ENCODE measurements at regions not wholly inside any gene's neighbourhood (a gene's known extent, or its start where the extent isn't known, plus 50 kb on each side); places are given as distances from the start of the nearest gene placed in this dataset.
A peak's percentile ranks its signal among the peaks of the same experiment; 100 is the strongest.
"Not testable (repeated sequence)": the region's sequence is repeated elsewhere in the genome, so short reads cannot be mapped to it uniquely, and the experiment has no call there.

- no peak overlapping the region for H3K27ac ChIP-seq
- peak in 3 of 8 experiments; percentile 32 to 73 (median 36) for ATAC-seq (replicated peaks in 6 of 8)
- in situ Hi-C loops (cut with MboI; ENCODE audit: low pct_unique_long_range_greater_than_20kb in 2 of 9, low sequenced_read_pairs in 9 of 9, unreplicated experiment in 9 of 9), result loop anchor here in 3 of 9 experiments (25.0 kb wide), 1 partner anchor 770 kb away; no protein-coding TSS in a partner anchor
- H3K4me1 ChIP-seq (replicated peaks in 1 of 2), result peaks cover 14 to 21% of the 10 kb centered on the region in 2 donors
- H3K4me3 ChIP-seq, result no peak overlapping the region
- WGBS, 10 experiments, result 26 to 97% (median 78%) methylated on average over 2 to 6 of the region's 6 CpGs
These were observed 514.2 kb downstream of the SOX6 start for GRCh38 chr11:15841931-15842740.

- in situ Hi-C loops (cut with MboI; ENCODE audit: low pct_unique_long_range_greater_than_20kb in 2 of 9, low sequenced_read_pairs in 9 of 9, unreplicated experiment in 9 of 9), result loop anchor here in 3 of 9 experiments (25.0 kb wide), 1 partner anchor 769 kb away; no protein-coding TSS in a partner anchor
These were observed 513.0 kb downstream of the SOX6 start for GRCh38 chr11:15843309-15843872.

GRCh38 chr11:15845261-15845660, 511.1 kb downstream of the SOX6 start:
- H3K4me1 ChIP-seq (replicated peaks in 1 of 2), result peaks cover 14 to 21% of the 10 kb centered on the region in 2 donors
- H3K4me3 ChIP-seq, result no peak overlapping the region
- no peak overlapping the region for H3K27ac ChIP-seq
- in situ Hi-C loops (cut with MboI; ENCODE audit: low pct_unique_long_range_greater_than_20kb in 2 of 9, low sequenced_read_pairs in 9 of 9, unreplicated experiment in 9 of 9), result loop anchor here in 3 of 9 experiments (25.0 kb wide), 1 partner anchor 767 kb away; no protein-coding TSS in a partner anchor
- ATAC-seq (replicated peaks in 6 of 8), result peak in 1 of 8 experiments; percentile 51

More at GRCh38 chr11:15843309-15843872, 513.0 kb downstream of the SOX6 start:
- ATAC-seq (replicated peaks in 6 of 8), result peak in 6 of 8 experiments; percentile 39 to 78 (median 60)
- WGBS, 10 experiments, result 0 to 80% (median 50%) methylated on average over 1 to 4 of the region's 10 CpGs; no CpG with 5 or more reads in 4 of the 10 experiments
- H3K27ac ChIP-seq, result no peak overlapping the region
- no peak overlapping the region for H3K4me3 ChIP-seq
- peaks cover 14 to 21% of the 10 kb centered on the region in 2 donors for H3K4me1 ChIP-seq (replicated peaks in 1 of 2)

- no peak overlapping the region for H3K4me3 ChIP-seq
These were observed 507.6 kb downstream of the SOX6 start for GRCh38 chr11:15848631-15849168.

GRCh38 chr11:15849257-15849656, 507.1 kb downstream of the SOX6 start:
- Histone ChIP-seq H3K4me3 (no peak overlapping the region), H3K4me1 (replicated peaks in 1 of 2) (peaks cover 7 to 12% of the 10 kb centered on the region in 2 donors), H3K27ac (no peak overlapping the region)
- in situ Hi-C loops (cut with MboI; ENCODE audit: low pct_unique_long_range_greater_than_20kb in 2 of 9, low sequenced_read_pairs in 9 of 9, unreplicated experiment in 9 of 9), result loop anchor here in 3 of 9 experiments (25.0 kb wide), 1 partner anchor 763 kb away; no protein-coding TSS in a partner anchor
- peak in 1 of 8 experiments; percentile 40 for ATAC-seq (replicated peaks in 6 of 8)
- WGBS, 10 experiments, result 27 to 100% (median 75%) methylated on average over 1 to 4 of the region's 4 CpGs; no CpG with 5 or more reads in 2 of the 10 experiments

More at GRCh38 chr11:15848631-15849168, 507.6 kb downstream of the SOX6 start:
- no peak for ATAC-seq (replicated peaks in 6 of 8)
- no peak overlapping the region for H3K27ac ChIP-seq
- in situ Hi-C loops (cut with MboI; ENCODE audit: low pct_unique_long_range_greater_than_20kb in 2 of 9, low sequenced_read_pairs in 9 of 9, unreplicated experiment in 9 of 9), result loop anchor here in 3 of 9 experiments (25.0 kb wide), 1 partner anchor 764 kb away; no protein-coding TSS in a partner anchor
- whole genome bisulfite sequencing, 10 experiments, result 17 to 86% (median 76%) methylated on average over 1 to 2 of the region's 2 CpGs; no CpG with 5 or more reads in 2 of the 10 experiments
- H3K4me1 ChIP-seq (replicated peaks in 1 of 2), result peaks cover 13 to 18% of the 10 kb centered on the region in 2 donors

GRCh38 chr11:15850335-15850734, 506.0 kb downstream of the SOX6 start:
- H3K27ac ChIP-seq; in situ Hi-C loops (cut with MboI; ENCODE audit: low pct_unique_long_range_greater_than_20kb in 2 of 9, low sequenced_read_pairs in 9 of 9, unreplicated experiment in 9 of 9); H3K4me3 ChIP-seq; H3K4me1 ChIP-seq (replicated peaks in 1 of 2); ATAC-seq (replicated peaks in 6 of 8): not testable (repeated sequence)

- in situ Hi-C loops (cut with MboI; ENCODE audit: low pct_unique_long_range_greater_than_20kb in 2 of 9, low sequenced_read_pairs in 9 of 9, unreplicated experiment in 9 of 9), result no loop called here
- WGBS, 10 experiments, result 7 to 83% (median 47%) methylated on average over 1 to 5 of the region's 5 CpGs
- ATAC-seq (replicated peaks in 6 of 8), result no peak
- H3K4me1 ChIP-seq (replicated peaks in 1 of 2), result peaks cover 0 to 4% of the 10 kb centered on the region in 2 donors
- no peak overlapping the region for H3K27ac ChIP-seq
- H3K4me3 ChIP-seq, result no peak overlapping the region
These were observed 505.3 kb downstream of the SOX6 start for GRCh38 chr11:15851051-15851498.

GRCh38 chr11:15852179-15852578, 504.2 kb downstream of the SOX6 start:
- no peak overlapping the region for H3K4me3 ChIP-seq
- 6 to 100% (median 58%) methylated on average over 1 to 3 of the region's 3 CpGs; no CpG with 5 or more reads in 3 of the 10 experiments for WGBS, 10 experiments
- H3K4me1 ChIP-seq (replicated peaks in 1 of 2), result peaks cover 0 to 4% of the 10 kb centered on the region in 2 donors
- ATAC-seq (replicated peaks in 6 of 8), result peak in 2 of 8 experiments; percentile 29 to 31
- no peak overlapping the region for H3K27ac ChIP-seq
- in situ Hi-C loops (cut with MboI; ENCODE audit: low pct_unique_long_range_greater_than_20kb in 2 of 9, low sequenced_read_pairs in 9 of 9, unreplicated experiment in 9 of 9), result no loop called here

- no peak overlapping the region for H3K4me3 ChIP-seq
- in situ Hi-C loops (cut with MboI; ENCODE audit: low pct_unique_long_range_greater_than_20kb in 2 of 9, low sequenced_read_pairs in 9 of 9, unreplicated experiment in 9 of 9), result no loop called here
- ATAC-seq (replicated peaks in 6 of 8), result no peak
- peaks cover 0 to 4% of the 10 kb centered on the region in 2 donors for H3K4me1 ChIP-seq (replicated peaks in 1 of 2)
- no peak overlapping the region for H3K27ac ChIP-seq
These were observed 502.1 kb downstream of the SOX6 start for GRCh38 chr11:15854245-15854644.

- Histone ChIP-seq H3K27ac (no peak overlapping the region), H3K4me1 (replicated peaks in 1 of 2) (peaks cover 2 to 9% of the 10 kb centered on the region in 2 donors), H3K4me3 (no peak overlapping the region)
- ATAC-seq (replicated peaks in 6 of 8), result no peak
- in situ Hi-C loops (cut with MboI; ENCODE audit: low pct_unique_long_range_greater_than_20kb in 2 of 9, low sequenced_read_pairs in 9 of 9, unreplicated experiment in 9 of 9), result no loop called here
- whole genome bisulfite sequencing, 10 experiments, result 42 to 100% (median 83%) methylated on average over 2 to 3 of the region's 3 CpGs; no CpG with 5 or more reads in 3 of the 10 experiments
These were observed 497.5 kb downstream of the SOX6 start for GRCh38 chr11:15858881-15859280.

- no peak for ATAC-seq (replicated peaks in 6 of 8)
- WGBS, 10 experiments, result 67 to 100% (median 89%) methylated on average over 1 to 3 of the region's 3 CpGs; no CpG with 5 or more reads in 3 of the 10 experiments
These were observed 496.9 kb downstream of the SOX6 start for GRCh38 chr11:15859411-15859810.

GRCh38 chr11:15861256-15861655, 495.1 kb downstream of the SOX6 start:
- H3K27ac ChIP-seq, result no peak overlapping the region
- no peak for ATAC-seq (replicated peaks in 6 of 8)
- peaks cover 9 to 13% of the 10 kb centered on the region in 2 donors for H3K4me1 ChIP-seq (replicated peaks in 1 of 2)
- no peak overlapping the region for H3K4me3 ChIP-seq
- in situ Hi-C loops (cut with MboI; ENCODE audit: low pct_unique_long_range_greater_than_20kb in 2 of 9, low sequenced_read_pairs in 9 of 9, unreplicated experiment in 9 of 9), result no loop called here
- 0 to 100% (median 57%) methylated on average over 1 to 2 of the region's 2 CpGs; no CpG with 5 or more reads in 3 of the 10 experiments for WGBS, 10 experiments

More at GRCh38 chr11:15859411-15859810, 496.9 kb downstream of the SOX6 start:
- H3K27ac ChIP-seq, result no peak overlapping the region
- H3K4me3 ChIP-seq, result no peak overlapping the region
- in situ Hi-C loops (cut with MboI; ENCODE audit: low pct_unique_long_range_greater_than_20kb in 2 of 9, low sequenced_read_pairs in 9 of 9, unreplicated experiment in 9 of 9), result no loop called here
- H3K4me1 ChIP-seq (replicated peaks in 1 of 2), result peaks cover 7 to 13% of the 10 kb centered on the region in 2 donors

- ATAC-seq (replicated peaks in 6 of 8), result peak in 3 of 8 experiments; percentile 20 to 51 (median 29)
- 8 to 47% (median 17%) methylated on average over 1 to 2 of the region's 2 CpGs; no CpG with 5 or more reads in 2 of the 10 experiments for WGBS, 10 experiments
- H3K4me3 ChIP-seq, result no peak overlapping the region
- no peak overlapping the region for H3K27ac ChIP-seq
- in situ Hi-C loops (cut with MboI; ENCODE audit: low pct_unique_long_range_greater_than_20kb in 2 of 9, low sequenced_read_pairs in 9 of 9, unreplicated experiment in 9 of 9), result no loop called here
- peaks cover 9 to 13% of the 10 kb centered on the region in 2 donors for H3K4me1 ChIP-seq (replicated peaks in 1 of 2)
These were observed 492.9 kb downstream of the SOX6 start for GRCh38 chr11:15863411-15863810.
